ENCODE measurements at regions not wholly inside any gene's neighbourhood (a gene's known extent, or its start where the extent isn't known, plus 50 kb on each side); places are given as distances from the start of the nearest gene placed in this dataset.

GRCh38 chrX:150094375-150094774 is 156.1 kb upstream of the EOLA2 start:
- Histone ChIP-seq H3K79me1 (ENCODE audit: insufficient read depth, low read depth, low read length, poor library complexity, severe bottlenecking) (no peaks in the 10 kb centered on the region), H2BK20ac (ENCODE audit: low read depth, low read length, poor library complexity, severe bottlenecking) (no peak overlapping the region), H3K23me2 (ENCODE audit: insufficient read length, low read depth, low read length, poor library complexity, severe bottlenecking) (no peaks in the 10 kb centered on the region), H4K8ac (replicated peaks; ENCODE audit: insufficient read length, low read depth, low read length) (no peak overlapping the region), H3K14ac (ENCODE audit: insufficient read depth, low read length) (no peak overlapping the region), H4K91ac (ENCODE audit: insufficient read length, low read depth, low read length) (no peak overlapping the region), H3K4me1 (ENCODE audit: insufficient read depth, low read length) (no peaks in the 10 kb centered on the region), H3K4me2 (ENCODE audit: insufficient read depth, insufficient read length, low read length) (no peak overlapping the region), H3K56ac (ENCODE audit: insufficient read length, low read depth, low read length) (no peak overlapping the region), H3K9ac (ENCODE audit: extremely low read depth, insufficient read length, low read length) (no peak overlapping the region), H3K27me3 (ENCODE audit: insufficient read depth, low read length) (no peaks in the 10 kb centered on the region), H2BK120ac (ENCODE audit: low read depth, low read length, poor library complexity, severe bottlenecking) (no peak overlapping the region), H3K79me2 (ENCODE audit: insufficient read depth, low read length) (no peaks in the 10 kb centered on the region), H2BK15ac (ENCODE audit: low read depth, low read length) (no peak overlapping the region), H2BK5ac (ENCODE audit: insufficient read length, low read length) (no peak overlapping the region), H4K5ac (ENCODE audit: insufficient read length, low read depth, low read length) (no peak overlapping the region), H3T11ph (ENCODE audit: low read length) (no peak overlapping the region), H2BK12ac (ENCODE audit: insufficient read length, low read depth, low read length) (no peak overlapping the region), H3K27ac (ENCODE audit: insufficient read length, low read depth, low read length) (no peak overlapping the region), H3K23ac (ENCODE audit: insufficient read length, low read depth, low read length) (no peak overlapping the region), H4K20me1 (ENCODE audit: control insufficient read depth, insufficient read depth, insufficient read length) (no peaks in the 10 kb centered on the region), H2AK5ac (ENCODE audit: insufficient read length, low read length) (no peak overlapping the region), H3K9me3 (ENCODE audit: control insufficient read depth, low read depth, low read length) (peaks cover 22% of the 10 kb centered on the region), H3K18ac (ENCODE audit: insufficient read length, low read depth, low read length) (no peak overlapping the region), H3K4ac (ENCODE audit: low read depth, low read length) (no peak overlapping the region), H2AFZ (ENCODE audit: low read length) (no peak overlapping the region)
- Mint-ChIP-seq H3K27me3 (ENCODE audit: low read depth) (peaks cover 6% of the 10 kb centered on the region), H3K4me3 (no peak overlapping the region), H3K9me3 (peaks cover 79 to 83% of the 10 kb centered on the region in 2 experiments), H3K27ac (no peak overlapping the region), H3K36me3 (ENCODE audit: insufficient read depth in 1 of 3, low read depth in 3 of 3) (peaks cover 0 to 5% (median 4%) of the 10 kb centered on the region in 3 experiments; a peak in 3 of 7 replicates), H3K4me1 (peaks cover 3 to 6% of the 10 kb centered on the region in 2 experiments; a peak in 2 of 4 replicates)
- WGBS (ENCODE audit: extremely low coverage, insufficient read length, low lambda C conversion rate): no CpG with 5 or more reads among the region's 1 CpG
- TF ChIP-seq CTCF (conservative IDR thresholded peaks at IDR 0.05): no peak
- no peak for DNase-seq
